Suprapubic skin (tissue), 4 donors: ENCODE measurements at regions not wholly inside any gene's neighbourhood (a gene's known extent, or its start where the extent isn't known, plus 50 kb on each side); places are given as distances from the start of the nearest gene placed in this dataset.

ENCODE experiments used
- DNase-seq, 2 donors: peaks; one replicate each; pipeline ENCODE4 v3.0.0-alpha.2; 2019; ENCODE audit warnings: low spot score in 2 of 2
- H3K27ac ChIP-seq: fragments of 200-600 bp; sonication (generic); one replicate; pipeline ENCODE4 v1.5.1; 2019
- H3K27me3 ChIP-seq: fragments of 200-600 bp; sonication (generic); one replicate; pipeline ENCODE4 v1.5.1; 2019
- H3K36me3 ChIP-seq: fragments of 200-600 bp; sonication (generic); one replicate; pipeline ENCODE4 v1.5.1; 2019
- H3K4me1 ChIP-seq: fragments of 200-600 bp; sonication (generic); one replicate; pipeline ENCODE4 v1.5.1; 2019
- H3K4me3 ChIP-seq: fragments of 200-600 bp; sonication (generic); one replicate; pipeline ENCODE4 v1.5.1; 2019; ENCODE audit warnings: mild to moderate bottlenecking
- H3K9me3 ChIP-seq: fragments of 200-600 bp; sonication (generic); one replicate; pipeline ENCODE4 v1.5.1; 2019
- EP300 ChIP-seq: sonication (generic); formaldehyde crosslinking; IDR thresholded peaks from one replicate; pipeline ENCODE4 v1.6.1; 2017; ENCODE audit warnings: antibody characterized with exemption
- POLR2A ChIP-seq, 2 donors: fragments of 450-650 bp; IDR thresholded peaks; one replicate each; pipeline ENCODE4 v1.6.1; 2017; ENCODE audit warnings: antibody characterized with exemption in 2 of 2, mild to moderate bottlenecking in 2 of 2, moderate library complexity in 2 of 2
- POLR2AphosphoS5 ChIP-seq, 3 donors: sonication (generic); formaldehyde crosslinking; IDR thresholded peaks; one replicate each; pipeline ENCODE4 v1.6.1; 2017; ENCODE audit warnings: antibody characterized with exemption in 3 of 3
- WGBS: methylation state at CpG from one replicate; pipeline ENCODE4 v1.1.5; 2018; 5-methylcytosine and 5-hydroxymethylcytosine counted together
- TF ChIP-seq, protein P1 (sequence below), 2 donors: fragments of 200-600 bp in 1 of 2; fragments of 450-650 bp in 1 of 2; sonication (generic) in 1 of 2; IDR thresholded peaks; one replicate each; pipeline ENCODE4 v1.5.1; 2016 to 2019; ENCODE audit warnings: antibody characterized with exemption in 2 of 2, mild to moderate bottlenecking in 1 of 2, moderate library complexity in 1 of 2

DNA sequence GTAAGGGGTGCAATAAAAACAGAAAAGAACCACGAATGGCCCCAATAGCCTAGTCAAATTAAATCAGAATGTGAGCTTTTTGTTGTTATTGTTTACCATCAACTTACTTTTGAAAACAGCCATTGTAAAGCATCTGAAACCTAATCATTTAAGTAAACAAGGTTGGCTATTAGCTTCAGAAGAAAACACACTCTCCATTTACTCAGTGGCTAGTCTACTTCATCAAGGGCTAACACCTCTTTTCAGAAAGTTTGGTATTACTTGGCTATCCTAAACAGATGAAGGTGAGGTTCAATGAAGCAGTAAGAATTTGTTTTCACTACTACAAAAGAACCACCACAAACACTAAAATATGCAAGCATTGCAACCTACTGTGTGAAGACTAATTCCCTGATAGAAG is 398.0 kb downstream of the CDH2 start:
- no peak for TF ChIP-seq POLR2A (IDR thresholded peaks at IDR 0.05)
- TF ChIP-seq EP300 = no peak
- no peak for TF ChIP-seq POLR2AphosphoS5 (IDR thresholded peaks at IDR 0.05)
- TF ChIP-seq, protein P1, sequence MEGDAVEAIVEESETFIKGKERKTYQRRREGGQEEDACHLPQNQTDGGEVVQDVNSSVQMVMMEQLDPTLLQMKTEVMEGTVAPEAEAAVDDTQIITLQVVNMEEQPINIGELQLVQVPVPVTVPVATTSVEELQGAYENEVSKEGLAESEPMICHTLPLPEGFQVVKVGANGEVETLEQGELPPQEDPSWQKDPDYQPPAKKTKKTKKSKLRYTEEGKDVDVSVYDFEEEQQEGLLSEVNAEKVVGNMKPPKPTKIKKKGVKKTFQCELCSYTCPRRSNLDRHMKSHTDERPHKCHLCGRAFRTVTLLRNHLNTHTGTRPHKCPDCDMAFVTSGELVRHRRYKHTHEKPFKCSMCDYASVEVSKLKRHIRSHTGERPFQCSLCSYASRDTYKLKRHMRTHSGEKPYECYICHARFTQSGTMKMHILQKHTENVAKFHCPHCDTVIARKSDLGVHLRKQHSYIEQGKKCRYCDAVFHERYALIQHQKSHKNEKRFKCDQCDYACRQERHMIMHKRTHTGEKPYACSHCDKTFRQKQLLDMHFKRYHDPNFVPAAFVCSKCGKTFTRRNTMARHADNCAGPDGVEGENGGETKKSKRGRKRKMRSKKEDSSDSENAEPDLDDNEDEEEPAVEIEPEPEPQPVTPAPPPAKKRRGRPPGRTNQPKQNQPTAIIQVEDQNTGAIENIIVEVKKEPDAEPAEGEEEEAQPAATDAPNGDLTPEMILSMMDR (IDR thresholded peaks at IDR 0.05) = no peak
- Histone ChIP-seq H3K27ac (no peak overlapping the region), H3K27me3 (no peaks in the 10 kb centered on the region), H3K4me1 (no peaks in the 10 kb centered on the region), H3K9me3 (no peaks in the 10 kb centered on the region), H3K4me3 (no peak overlapping the region), H3K36me3 (no peaks in the 10 kb centered on the region)
- no peak for DNase-seq
- 14% methylated on average over 1 of the region's 1 CpG for WGBS

DNA sequence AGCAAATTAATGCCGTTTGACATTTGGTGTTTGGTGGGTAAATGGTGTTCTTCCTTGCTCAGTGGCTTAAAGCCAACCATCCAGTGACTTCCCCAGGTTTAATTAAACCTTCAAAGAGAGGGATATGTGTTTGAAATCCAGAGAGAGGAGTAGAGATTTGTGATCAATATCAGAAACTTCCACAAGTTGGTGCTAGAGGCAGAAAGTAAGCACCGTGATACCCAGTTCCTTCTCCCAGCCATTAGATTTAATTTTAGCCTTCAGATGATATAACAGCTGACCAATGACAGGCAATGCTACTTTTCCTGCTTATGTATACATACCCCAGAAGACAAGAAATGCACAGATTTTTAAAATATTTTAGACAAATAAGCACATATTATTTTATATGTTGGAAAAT is 398.5 kb downstream of the CDH2 start:
- Histone ChIP-seq H3K27me3 (no peaks in the 10 kb centered on the region), H3K9me3 (no peaks in the 10 kb centered on the region), H3K4me1 (no peaks in the 10 kb centered on the region), H3K27ac (no peak overlapping the region), H3K36me3 (no peaks in the 10 kb centered on the region), H3K4me3 (no peak overlapping the region)
- no peak for TF ChIP-seq POLR2A (IDR thresholded peaks at IDR 0.05)
- TF ChIP-seq, protein P1 (IDR thresholded peaks at IDR 0.05) = no peak
- TF ChIP-seq POLR2AphosphoS5 (IDR thresholded peaks at IDR 0.05) = no peak
- no peak for TF ChIP-seq EP300
- 6% methylated on average over 2 of the region's 2 CpGs for WGBS
- no peak for DNase-seq

DNA sequence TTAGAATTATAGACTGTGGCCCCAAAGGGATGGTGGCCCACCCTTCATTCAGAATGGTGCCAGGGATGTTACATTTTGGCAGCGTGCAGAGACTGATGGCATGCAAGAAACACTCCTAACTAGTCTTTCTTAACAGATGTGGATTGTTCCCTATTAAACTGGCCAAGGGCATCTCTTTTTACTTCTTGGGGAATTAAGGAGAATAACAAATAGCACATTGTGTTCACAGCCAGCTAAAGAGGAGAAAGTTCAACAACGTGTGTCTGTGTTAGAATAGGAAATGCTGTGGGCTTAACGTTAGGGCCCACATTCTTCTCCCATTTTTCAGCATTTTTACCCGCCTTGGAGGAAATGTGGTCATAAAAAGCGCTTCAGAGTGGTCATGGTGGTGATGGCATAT is 404.8 kb downstream of the CDH2 start:
- H3K27ac ChIP-seq = no peak overlapping the region
- H3K36me3 ChIP-seq = no peaks in the 10 kb centered on the region
- H3K27me3 ChIP-seq = no peaks in the 10 kb centered on the region
- no peak for TF ChIP-seq POLR2AphosphoS5 (IDR thresholded peaks at IDR 0.05)
- TF ChIP-seq, protein P1 (IDR thresholded peaks at IDR 0.05) = no peak
- no peak for TF ChIP-seq EP300
- TF ChIP-seq POLR2A (IDR thresholded peaks at IDR 0.05) = no peak
- no peaks in the 10 kb centered on the region for H3K9me3 ChIP-seq
- no peak overlapping the region for H3K4me3 ChIP-seq
- no peaks in the 10 kb centered on the region for H3K4me1 ChIP-seq
- WGBS = 63% methylated on average over 5 of the region's 5 CpGs
- DNase-seq = no peak

DNA sequence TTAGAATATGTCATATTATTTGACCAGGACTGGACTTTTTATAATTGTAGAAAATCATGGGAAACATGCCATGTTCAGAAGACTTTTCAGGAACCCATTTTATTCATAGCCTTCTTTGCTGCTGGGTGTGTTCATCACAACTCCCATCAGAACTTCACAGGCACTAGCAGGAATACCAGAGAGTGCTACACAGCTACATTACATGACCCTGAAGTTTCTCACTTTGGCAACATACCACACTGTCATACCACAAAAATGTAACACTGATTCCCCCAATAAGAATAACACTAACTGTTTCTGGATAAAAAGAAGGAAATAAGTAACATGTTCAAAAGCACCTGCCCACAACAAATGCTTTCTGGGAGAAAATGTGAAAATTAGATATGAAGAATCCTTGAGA is 405.4 kb downstream of the CDH2 start:
- no peak for TF ChIP-seq POLR2A (IDR thresholded peaks at IDR 0.05)
- no peak for TF ChIP-seq POLR2AphosphoS5 (IDR thresholded peaks at IDR 0.05)
- no peak for TF ChIP-seq EP300
- TF ChIP-seq, protein P1 (IDR thresholded peaks at IDR 0.05) = no peak
- Histone ChIP-seq H3K9me3 (no peaks in the 10 kb centered on the region), H3K27me3 (no peaks in the 10 kb centered on the region), H3K4me3 (no peak overlapping the region), H3K36me3 (no peaks in the 10 kb centered on the region), H3K27ac (no peak overlapping the region), H3K4me1 (no peaks in the 10 kb centered on the region)
- DNase-seq = no peak

DNA sequence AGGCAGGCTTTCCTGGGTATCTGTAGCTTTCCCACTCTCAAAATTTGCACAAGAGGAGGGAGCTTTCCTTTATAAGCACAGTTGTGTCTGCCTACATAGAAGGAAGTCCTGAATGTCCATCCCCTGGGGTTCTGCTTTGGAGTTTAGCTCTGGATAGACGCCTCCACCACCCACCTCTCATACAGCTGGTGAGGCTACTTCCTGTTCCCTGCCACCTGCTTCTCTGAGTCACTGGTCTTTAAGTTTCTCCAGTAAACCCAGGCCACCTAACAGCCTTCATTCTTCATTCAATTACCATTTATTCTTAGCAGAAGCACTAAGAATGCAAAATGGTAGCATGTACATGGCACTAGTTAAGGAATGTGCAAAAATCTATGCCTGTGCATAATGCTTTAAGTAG is 407.8 kb downstream of the CDH2 start:
- Histone ChIP-seq H3K9me3 (no peaks in the 10 kb centered on the region), H3K27me3 (no peaks in the 10 kb centered on the region), H3K36me3 (no peaks in the 10 kb centered on the region), H3K27ac (no peak overlapping the region), H3K4me3 (no peak overlapping the region), H3K4me1 (no peaks in the 10 kb centered on the region)
- no peak for TF ChIP-seq POLR2A (IDR thresholded peaks at IDR 0.05)
- TF ChIP-seq, protein P1 (IDR thresholded peaks at IDR 0.05) = no peak
- TF ChIP-seq POLR2AphosphoS5 (IDR thresholded peaks at IDR 0.05) = no peak
- TF ChIP-seq EP300 = no peak
- 63% methylated on average over 1 of the region's 1 CpG for WGBS
- no peak for DNase-seq
